ENCODE measurements at regions not wholly inside any gene's neighbourhood (a gene's known extent, or its start where the extent isn't known, plus 50 kb on each side); places are given as distances from the start of the nearest gene placed in this dataset.

DNA sequence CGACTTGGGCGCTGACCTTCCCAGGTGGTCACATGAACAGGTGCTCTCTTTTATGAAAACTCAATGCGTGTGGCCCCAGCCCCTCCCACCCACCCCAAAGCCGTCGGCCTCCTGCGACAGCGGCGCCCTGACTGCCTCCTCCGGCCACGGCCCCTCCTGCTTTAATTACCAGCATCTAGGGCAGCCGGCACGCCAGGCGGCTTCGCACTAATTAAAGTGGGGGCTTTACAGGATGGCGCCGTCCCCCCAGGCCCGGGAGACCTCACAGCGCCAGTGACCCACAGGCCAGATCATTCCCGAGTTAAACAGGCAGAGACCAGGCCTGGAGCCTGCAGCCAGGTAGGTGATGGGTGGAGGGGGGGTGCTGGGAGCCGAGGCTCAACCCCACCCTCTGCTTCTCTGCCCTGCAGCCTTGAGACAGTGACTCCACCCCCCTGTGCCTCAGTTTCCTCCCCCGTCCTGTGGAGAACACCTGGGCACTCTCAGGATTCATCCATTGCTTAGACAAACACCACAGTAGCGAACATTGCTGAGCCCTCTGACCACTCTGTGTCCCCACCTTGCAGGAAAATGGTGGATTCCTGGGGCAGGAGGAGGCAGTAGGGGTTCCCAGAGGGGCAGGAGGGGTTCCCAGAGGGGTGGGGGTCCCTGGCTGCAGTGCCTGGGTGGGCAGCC, 100.8 kb downstream of the MICALL2 start (continued):
- TF ChIP-seq ZNF138 (tag by site-specific recombination; IDR thresholded peaks at IDR 0.05; ENCODE audit: borderline replicate concordance): no peak
- TF ChIP-seq KLF7 (tag by site-specific recombination; IDR thresholded peaks at IDR 0.05; ENCODE audit: borderline replicate concordance): no peak
- TF ChIP-seq ZNF670 (tag by site-specific recombination; IDR thresholded peaks at IDR 0.05; ENCODE audit: low read depth): no peak

DNA sequence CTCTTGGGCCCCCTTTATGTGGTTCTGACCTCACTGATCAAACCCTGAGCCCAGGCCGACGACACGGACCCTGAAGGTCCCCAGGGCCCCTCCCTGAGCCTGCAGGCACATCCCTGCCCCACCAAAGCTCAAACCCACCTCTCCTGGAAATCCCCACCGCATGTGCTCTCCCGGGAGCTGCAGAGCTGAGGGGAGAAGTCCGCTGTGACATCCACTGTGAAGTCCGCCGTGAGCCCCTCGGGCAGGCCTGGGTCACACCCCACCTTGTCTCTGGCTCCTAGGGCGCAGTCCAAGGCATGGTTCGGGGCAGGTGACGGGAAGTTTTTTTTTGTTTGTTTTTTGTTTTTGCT, 100.2 kb downstream of the MICALL2 start:
- H3K4me1 ChIP-seq (ENCODE audit: control insufficient read depth, insufficient read depth, low read length): no peaks in the 10 kb centered on the region
- no peaks in the 10 kb centered on the region for H3K36me3 ChIP-seq (ENCODE audit: control insufficient read depth in 2 of 2, insufficient read depth in 1 of 2, low read length in 2 of 2)
- no peak overlapping the region for H3K27ac ChIP-seq (ENCODE audit: extremely low read depth, low read depth, low read length)
- no peaks in the 10 kb centered on the region for H3K9me3 ChIP-seq (ENCODE audit: control insufficient read depth, insufficient read depth, low read depth, low read length)
- TF ChIP-seq, protein P1, sequence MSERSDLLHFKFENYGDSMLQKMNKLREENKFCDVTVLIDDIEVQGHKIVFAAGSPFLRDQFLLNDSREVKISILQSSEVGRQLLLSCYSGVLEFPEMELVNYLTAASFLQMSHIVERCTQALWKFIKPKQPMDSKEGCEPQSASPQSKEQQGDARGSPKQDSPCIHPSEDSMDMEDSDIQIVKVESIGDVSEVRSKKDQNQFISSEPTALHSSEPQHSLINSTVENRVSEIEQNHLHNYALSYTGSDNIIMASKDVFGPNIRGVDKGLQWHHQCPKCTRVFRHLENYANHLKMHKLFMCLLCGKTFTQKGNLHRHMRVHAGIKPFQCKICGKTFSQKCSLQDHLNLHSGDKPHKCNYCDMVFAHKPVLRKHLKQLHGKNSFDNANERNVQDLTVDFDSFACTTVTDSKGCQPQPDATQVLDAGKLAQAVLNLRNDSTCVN (tag by site-specific recombination; optimal IDR thresholded peaks at IDR 0.05): no peak
- ChIA-PET CTCF (no interaction called here), POLR2A (no interaction called here)
- H3K4me3 ChIP-seq (ENCODE audit: low read depth, low read length): no peak overlapping the region

DNA sequence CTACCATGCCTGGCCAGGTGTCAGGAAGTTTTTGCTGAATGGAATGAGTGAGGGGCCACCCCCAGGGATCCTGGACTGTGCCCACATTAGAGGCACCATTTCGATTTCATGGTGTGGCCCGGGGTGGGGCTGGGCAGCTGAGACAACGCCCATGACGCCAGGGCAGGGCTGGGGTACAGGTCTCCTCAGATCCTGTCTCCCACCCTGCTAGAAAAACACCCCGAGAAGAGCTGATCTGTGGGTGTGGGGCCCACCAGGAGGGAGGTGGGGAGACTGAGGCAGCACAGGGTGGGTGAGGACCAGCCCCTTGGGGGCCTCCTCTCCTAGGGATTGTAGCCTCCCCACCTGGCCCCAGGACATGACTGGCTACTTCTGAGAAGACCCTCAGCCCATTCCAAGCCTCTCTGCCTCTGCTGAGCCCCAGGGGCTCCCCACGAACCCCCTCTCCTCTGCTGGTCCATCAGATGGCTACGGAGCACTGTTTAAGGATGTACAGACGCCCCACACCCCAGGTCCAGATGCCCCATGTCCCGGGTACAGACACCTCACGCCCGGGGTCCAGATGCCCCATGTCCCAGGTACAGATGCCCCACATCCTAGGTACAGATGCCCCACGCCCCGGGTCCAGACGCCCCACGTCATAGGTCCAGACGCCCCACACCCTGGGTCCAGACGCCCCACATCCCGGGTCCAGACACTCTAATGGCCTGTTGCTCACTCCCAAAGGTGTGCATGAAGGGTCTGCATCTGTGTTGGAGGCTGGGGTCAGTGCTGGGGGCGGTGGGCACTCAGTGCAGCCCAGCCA, 99.4 kb downstream of the MICALL2 start:
- H3K36me3 ChIP-seq (ENCODE audit: control insufficient read depth in 2 of 2, insufficient read depth in 1 of 2, low read length in 2 of 2): no peaks in the 10 kb centered on the region
- POLR2A ChIA-PET: no interaction called here
- no peaks in the 10 kb centered on the region for H3K9me3 ChIP-seq (ENCODE audit: control insufficient read depth, insufficient read depth, low read depth, low read length)
- H3K4me1 ChIP-seq (ENCODE audit: control insufficient read depth, insufficient read depth, low read length): no peaks in the 10 kb centered on the region
- no peak overlapping the region for H3K27ac ChIP-seq (ENCODE audit: extremely low read depth, low read depth, low read length)
- CTCF ChIA-PET: no interaction called here
- H3K4me3 ChIP-seq (ENCODE audit: low read depth, low read length): no peak overlapping the region
- TF ChIP-seq ZNF600 (tag by site-specific recombination; IDR thresholded peaks at IDR 0.05): no peak
- TF ChIP-seq ZSCAN30 (tag by site-specific recombination; IDR thresholded peaks at IDR 0.05): no peak
- TF ChIP-seq, protein P2, sequence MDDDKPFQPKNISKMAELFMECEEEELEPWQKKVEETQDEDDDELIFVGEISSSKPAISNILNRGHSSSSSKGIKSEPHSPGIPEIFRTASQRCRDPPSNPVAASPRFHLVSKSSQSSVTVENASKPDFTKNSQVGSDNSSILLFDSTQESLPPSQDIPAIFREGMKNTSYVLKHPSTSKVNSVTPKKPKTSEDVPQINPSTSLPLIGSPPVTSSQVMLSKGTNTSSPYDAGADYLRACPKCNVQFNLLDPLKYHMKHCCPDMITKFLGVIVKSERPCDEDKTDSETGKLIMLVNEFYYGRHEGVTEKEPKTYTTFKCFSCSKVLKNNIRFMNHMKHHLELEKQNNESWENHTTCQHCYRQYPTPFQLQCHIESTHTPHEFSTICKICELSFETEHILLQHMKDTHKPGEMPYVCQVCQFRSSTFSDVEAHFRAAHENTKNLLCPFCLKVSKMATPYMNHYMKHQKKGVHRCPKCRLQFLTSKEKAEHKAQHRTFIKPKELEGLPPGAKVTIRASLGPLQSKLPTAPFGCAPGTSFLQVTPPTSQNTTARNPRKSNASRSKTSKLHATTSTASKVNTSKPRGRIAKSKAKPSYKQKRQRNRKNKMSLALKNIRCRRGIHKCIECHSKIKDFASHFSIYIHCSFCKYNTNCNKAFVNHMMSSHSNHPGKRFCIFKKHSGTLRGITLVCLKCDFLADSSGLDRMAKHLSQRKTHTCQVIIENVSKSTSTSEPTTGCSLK (tag by site-specific recombination; IDR thresholded peaks at IDR 0.05): no peak
- no peak for TF ChIP-seq ZNF585B (tag by site-specific recombination; IDR thresholded peaks at IDR 0.05)
- TF ChIP-seq ZNF707 (tag by site-specific recombination; IDR thresholded peaks at IDR 0.05): no peak
- TF ChIP-seq ZNF626 (tag by site-specific recombination; IDR thresholded peaks at IDR 0.05): no peak
- TF ChIP-seq RBAK (tag by site-specific recombination; IDR thresholded peaks at IDR 0.05): no peak
- TF ChIP-seq ZNF610 (tag by site-specific recombination; IDR thresholded peaks at IDR 0.05; ENCODE audit: borderline replicate concordance): no peak
- TF ChIP-seq ZNF2 (tag by site-specific recombination; IDR thresholded peaks at IDR 0.05): no peak
- no peak for TF ChIP-seq IKZF3 (tag by site-specific recombination; IDR thresholded peaks at IDR 0.05)
- no peak for TF ChIP-seq ZNF350 (tag by site-specific recombination; IDR thresholded peaks at IDR 0.05)

DNA sequence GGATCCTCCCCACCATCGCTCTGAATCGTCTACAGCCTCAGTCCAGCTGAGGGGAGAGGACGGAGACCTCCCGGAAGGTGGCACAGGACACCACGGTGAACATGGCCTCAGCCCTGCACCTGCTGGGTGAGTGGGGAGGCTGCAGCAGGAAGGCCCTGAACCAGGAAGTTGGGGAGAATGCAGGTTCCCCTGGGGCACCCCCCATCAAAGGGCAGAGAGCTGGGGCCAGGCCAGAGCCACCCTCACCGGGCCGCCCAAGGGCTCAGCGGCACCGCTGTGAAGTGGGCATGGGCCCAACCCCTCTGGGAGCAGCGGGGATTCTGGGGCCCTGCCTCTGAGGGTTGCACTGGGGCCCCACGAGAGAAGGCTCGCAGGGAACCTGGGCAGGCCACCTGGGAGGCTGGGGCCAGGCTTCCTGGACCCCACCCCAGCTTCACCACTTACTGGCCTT, 98.7 kb downstream of the MICALL2 start:
- no peak overlapping the region for H3K27ac ChIP-seq (ENCODE audit: extremely low read depth, low read depth, low read length)
- ChIA-PET CTCF (no interaction called here), POLR2A (no interaction called here)
- no peaks in the 10 kb centered on the region for H3K9me3 ChIP-seq (ENCODE audit: control insufficient read depth, insufficient read depth, low read depth, low read length)
- H3K36me3 ChIP-seq (ENCODE audit: control insufficient read depth in 2 of 2, insufficient read depth in 1 of 2, low read length in 2 of 2): no peaks in the 10 kb centered on the region
- no peak overlapping the region for H3K4me3 ChIP-seq (ENCODE audit: low read depth, low read length)
- no peaks in the 10 kb centered on the region for H3K4me1 ChIP-seq (ENCODE audit: control insufficient read depth, insufficient read depth, low read length)
- TF ChIP-seq, protein P3, sequence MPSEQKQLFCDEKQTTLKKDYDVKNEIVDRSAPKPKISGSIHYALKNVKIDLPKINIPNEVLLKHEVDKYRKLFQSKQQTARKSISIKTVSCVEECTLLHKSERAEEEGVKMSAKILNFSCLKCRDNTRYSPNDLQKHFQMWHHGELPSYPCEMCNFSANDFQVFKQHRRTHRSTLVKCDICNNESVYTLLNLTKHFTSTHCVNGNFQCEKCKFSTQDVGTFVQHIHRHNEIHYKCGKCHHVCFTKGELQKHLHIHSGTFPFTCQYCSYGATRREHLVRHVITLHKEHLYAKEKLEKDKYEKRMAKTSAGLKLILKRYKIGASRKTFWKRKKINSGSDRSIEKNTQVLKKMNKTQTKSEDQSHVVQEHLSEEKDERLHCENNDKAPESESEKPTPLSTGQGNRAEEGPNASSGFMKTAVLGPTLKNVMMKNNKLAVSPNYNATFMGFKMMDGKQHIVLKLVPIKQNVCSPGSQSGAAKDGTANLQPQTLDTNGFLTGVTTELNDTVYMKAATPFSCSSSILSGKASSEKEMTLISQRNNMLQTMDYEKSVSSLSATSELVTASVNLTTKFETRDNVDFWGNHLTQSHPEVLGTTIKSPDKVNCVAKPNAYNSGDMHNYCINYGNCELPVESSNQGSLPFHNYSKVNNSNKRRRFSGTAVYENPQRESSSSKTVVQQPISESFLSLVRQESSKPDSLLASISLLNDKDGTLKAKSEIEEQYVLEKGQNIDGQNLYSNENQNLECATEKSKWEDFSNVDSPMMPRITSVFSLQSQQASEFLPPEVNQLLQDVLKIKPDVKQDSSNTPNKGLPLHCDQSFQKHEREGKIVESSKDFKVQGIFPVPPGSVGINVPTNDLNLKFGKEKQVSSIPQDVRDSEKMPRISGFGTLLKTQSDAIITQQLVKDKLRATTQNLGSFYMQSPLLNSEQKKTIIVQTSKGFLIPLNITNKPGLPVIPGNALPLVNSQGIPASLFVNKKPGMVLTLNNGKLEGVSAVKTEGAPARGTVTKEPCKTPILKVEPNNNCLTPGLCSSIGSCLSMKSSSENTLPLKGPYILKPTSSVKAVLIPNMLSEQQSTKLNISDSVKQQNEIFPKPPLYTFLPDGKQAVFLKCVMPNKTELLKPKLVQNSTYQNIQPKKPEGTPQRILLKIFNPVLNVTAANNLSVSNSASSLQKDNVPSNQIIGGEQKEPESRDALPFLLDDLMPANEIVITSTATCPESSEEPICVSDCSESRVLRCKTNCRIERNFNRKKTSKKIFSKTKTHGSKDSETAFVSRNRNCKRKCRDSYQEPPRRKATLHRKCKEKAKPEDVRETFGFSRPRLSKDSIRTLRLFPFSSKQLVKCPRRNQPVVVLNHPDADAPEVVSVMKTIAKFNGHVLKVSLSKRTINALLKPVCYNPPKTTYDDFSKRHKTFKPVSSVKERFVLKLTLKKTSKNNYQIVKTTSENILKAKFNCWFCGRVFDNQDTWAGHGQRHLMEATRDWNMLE (tag by site-specific recombination; conservative IDR thresholded peaks at IDR 0.05; ENCODE audit: low read depth): no peak

Measured in HEK293 (cell line).